ENCODE measurements at regions not wholly inside any gene's neighbourhood (a gene's known extent, or its start where the extent isn't known, plus 50 kb on each side); places are given as distances from the start of the nearest gene placed in this dataset.

DNA sequence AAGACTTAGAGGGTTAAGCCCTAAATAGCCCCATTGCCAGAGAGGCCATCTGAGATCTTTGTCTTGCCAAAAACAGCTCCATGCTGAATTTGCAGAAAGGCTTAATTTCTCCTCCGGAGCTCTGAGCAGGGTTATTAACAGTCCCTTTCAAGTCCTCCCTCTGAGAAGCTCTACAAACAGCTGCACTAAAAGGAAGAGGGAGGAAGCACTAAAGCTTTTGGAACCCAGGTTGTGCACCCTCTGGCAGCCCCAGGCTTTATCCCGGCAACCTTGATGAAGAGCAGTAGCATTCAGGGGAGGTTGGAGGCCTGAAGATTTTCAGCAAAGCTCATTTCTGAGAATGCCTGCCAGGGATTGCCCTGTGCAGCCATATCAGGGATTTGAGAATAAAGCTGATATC is 554.7 kb downstream of the RBFOX1 start:
- TF ChIP-seq POLR2A (IDR thresholded peaks at IDR 0.05; ENCODE audit: borderline replicate concordance, extremely low read depth, insufficient read depth, insufficient read length) (no peak), TCF7L2 (IDR thresholded peaks at IDR 0.05; ENCODE audit: borderline replicate concordance, extremely low read depth, insufficient read depth, insufficient read length) (no peak)
- TF ChIP-seq, protein P1, sequence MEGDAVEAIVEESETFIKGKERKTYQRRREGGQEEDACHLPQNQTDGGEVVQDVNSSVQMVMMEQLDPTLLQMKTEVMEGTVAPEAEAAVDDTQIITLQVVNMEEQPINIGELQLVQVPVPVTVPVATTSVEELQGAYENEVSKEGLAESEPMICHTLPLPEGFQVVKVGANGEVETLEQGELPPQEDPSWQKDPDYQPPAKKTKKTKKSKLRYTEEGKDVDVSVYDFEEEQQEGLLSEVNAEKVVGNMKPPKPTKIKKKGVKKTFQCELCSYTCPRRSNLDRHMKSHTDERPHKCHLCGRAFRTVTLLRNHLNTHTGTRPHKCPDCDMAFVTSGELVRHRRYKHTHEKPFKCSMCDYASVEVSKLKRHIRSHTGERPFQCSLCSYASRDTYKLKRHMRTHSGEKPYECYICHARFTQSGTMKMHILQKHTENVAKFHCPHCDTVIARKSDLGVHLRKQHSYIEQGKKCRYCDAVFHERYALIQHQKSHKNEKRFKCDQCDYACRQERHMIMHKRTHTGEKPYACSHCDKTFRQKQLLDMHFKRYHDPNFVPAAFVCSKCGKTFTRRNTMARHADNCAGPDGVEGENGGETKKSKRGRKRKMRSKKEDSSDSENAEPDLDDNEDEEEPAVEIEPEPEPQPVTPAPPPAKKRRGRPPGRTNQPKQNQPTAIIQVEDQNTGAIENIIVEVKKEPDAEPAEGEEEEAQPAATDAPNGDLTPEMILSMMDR (IDR thresholded peaks at IDR 0.05 in 2 of 3, conservative IDR thresholded peaks at IDR 0.05 in 1 of 3; ENCODE audit: borderline replicate concordance in 1 of 3, insufficient read depth in 1 of 3, low read depth in 2 of 3, low read length in 2 of 3), result no peak

Measured in HCT116 (cell line).